ELF-1 (cell line): ENCODE measurements at regions not wholly inside any gene's neighbourhood (a gene's known extent, or its start where the extent isn't known, plus 50 kb on each side); places are given as distances from the start of the nearest gene placed in this dataset.
A peak's percentile ranks its signal among the peaks of the same experiment; 100 is the strongest.

ENCODE experiments used
- DNase-seq: peaks from one replicate; pipeline ENCODE4 v3.0.0-alpha.2; 2016; ENCODE audit warnings: low read depth, low spot score

DNA sequence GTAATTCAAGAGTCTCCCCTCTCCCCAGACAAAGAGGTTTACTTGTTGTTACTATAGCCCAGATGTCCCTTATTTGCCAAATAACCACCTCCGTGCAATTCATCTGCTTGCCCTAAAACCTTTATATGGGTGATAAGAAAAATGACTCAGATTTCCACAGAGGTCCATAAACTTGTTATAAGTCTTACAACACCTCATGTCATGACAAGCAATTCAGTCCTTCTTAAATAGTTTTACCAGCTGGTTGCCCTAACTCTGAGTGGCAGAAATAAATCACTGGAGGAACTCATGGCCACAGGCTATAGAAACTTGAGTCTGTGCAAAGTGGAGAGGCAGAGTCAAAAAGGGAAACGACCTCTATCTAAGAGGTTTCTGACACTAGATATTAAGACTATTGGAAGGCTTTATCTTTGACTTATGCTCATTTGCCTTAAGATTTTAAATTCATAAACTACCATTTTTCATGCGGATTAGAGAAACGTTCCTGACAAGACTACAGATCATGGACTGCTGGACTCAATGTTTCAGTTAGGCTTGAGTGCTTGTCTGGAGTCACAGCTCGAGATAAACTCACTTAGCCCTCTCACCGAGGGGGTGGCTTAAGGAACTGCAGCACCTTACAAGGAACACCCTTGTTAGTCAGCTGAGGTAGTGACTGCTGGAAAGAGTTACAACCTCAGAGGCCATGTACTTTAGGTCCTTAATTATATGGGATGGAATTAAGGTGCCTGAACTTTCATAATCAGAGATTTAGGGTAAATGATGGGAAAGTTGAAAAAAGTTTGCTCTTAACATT lies 662.5 kb upstream of the USP24 start:
- no peak for DNase-seq

DNA sequence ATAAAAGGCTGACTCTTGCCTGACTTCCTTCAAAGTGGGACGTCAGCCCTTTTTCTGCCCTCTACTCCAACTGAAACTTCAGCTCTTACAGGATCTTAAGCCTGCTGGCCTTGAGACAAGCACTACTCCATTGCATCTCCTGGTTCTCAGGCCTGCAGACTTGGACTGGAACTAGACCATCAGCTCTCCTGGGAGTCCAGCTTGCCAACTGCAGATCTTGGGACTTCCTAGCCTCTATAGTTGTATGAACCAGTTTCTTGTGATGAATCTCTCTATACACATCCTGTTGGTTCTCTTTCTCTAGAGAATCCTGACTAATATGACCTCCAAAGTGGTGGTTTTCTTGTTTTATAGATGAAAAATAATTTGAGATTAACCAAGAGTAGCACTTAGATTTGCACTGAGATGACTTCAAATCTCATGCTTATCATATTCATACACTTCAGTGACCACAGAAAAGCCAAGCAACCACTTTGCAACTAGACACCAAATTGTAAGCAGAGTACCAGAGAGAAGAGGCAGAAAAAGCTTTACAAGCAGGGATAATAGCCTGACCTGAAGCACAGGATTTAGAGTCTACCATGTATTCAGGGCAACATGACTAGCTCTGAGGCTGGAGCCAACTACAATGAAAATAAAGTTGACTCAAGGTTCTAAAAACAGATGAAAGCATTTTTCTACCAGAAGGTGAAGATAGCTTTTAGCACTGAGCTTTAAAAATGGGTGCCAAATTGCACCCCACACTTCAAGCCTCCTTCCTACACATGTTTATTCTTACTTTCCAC lies 661.3 kb upstream of the USP24 start:
- no peak for DNase-seq

DNA sequence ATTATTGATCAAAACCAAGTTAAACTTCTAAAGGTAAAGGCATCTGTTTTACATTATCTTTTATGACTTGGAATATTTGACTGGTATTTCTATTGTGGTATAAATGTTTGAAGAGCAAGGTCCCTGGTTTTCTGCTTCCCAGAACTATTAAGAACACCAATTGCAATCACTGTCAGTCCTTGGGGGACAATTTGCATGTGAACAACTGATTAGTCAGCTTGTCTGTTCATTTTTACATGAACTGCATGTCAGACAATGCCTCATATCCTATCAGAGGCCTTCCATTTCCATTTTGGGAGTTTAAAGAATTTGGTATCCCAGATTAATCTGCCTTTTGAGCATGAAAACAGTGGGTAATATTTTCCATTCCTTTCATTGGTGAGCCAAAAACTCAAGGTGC lies 654.9 kb upstream of the USP24 start:
- no peak for DNase-seq

- DNase-seq: no peak
Observed at GRCh38 chr1:55869065-55869464, 653.9 kb upstream of the USP24 start.

DNA sequence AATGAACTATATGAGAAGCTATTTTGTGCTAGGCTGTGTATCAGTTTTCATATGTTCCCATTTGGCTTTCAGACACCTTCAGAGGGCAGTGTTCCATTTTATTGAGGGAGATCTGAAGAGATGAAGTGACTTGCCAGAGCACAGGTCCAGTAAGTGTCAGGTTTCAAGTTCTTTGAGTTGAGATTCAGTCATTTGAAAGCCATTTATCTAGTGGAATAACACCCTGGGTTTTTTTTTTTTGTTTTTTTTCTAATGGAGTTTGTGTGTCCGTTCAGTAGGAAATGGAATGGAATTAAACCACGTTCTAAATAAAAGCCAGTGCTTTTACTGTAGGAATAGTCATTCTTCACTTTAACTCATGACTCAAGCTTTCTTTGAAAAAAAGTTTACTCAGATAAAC lies 652.9 kb upstream of the USP24 start:
- no peak for DNase-seq

- no peak for DNase-seq
Observed at GRCh38 chr1:55867304-55867843, 652.2 kb upstream of the USP24 start.

DNA sequence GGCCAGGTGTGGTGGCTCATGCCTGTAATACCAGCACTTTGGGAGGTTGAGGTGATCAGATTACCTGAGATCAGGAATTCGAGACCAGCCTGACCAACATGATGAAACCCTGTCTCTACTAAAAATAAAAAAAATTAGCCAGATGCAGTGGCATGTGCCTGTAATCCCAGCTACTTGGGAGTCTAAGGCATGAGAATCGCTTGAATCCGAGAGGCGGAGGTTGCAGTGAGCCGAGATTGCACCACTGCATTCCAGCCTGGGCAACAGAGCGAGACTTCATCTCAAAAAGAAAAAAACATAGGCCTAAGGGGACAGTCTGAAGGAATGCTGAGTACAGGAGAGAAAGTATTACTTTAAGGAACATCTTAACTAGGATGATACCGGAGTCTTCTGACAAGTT lies 650.6 kb upstream of the USP24 start:
- peak; percentile 28 for DNase-seq

DNA sequence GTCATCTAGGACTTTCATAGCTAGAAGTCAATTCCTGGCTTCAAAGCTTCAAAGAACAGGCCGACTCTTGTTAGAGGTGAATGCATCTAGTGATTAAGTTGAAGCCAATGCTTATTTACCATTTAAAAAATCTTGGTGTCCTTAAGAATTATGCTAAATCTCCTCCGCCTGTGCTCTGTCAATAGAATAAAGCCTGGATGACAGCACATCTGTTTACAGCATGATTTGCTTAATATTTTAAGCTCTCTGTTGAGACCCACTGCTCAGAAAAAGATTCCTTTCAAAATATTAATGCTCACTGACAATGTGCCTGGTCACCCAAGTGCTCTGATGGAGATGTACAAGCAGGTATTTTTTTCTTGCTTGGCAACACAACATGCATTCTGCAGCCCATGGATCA lies 649.1 kb upstream of the USP24 start:
- no peak for DNase-seq

- no peak for DNase-seq
Observed at GRCh38 chr1:55861676-55862340, 646.6 kb upstream of the USP24 start.

GRCh38 chr1:55860798-55861519 lies 645.8 kb upstream of the USP24 start:
- DNase-seq: peak; percentile 11

DNA sequence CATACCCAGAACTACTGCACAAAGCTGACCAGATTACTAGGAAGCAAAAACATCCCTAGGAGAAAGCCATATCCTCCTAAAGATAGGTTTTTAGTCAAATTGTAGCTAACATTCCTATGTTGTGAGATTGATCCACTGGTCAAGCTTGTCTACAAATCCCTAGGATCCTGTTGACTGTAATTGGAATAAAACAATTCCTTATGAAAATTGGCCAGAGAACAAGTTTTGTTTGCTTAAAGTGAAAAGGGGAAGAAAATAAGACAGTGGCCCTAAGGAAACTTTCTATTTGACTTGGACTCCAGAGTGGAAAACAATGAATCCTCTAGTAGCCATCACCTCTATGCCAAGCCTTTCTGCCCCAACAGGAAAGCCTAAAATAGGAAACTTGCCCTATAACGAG lies 645.2 kb upstream of the USP24 start:
- no peak for DNase-seq

GRCh38 chr1:55854911-55855310 lies 639.7 kb upstream of the USP24 start:
- no peak for DNase-seq

- peak; percentile 24 for DNase-seq
Observed at GRCh38 chr1:55848906-55849305, 633.7 kb upstream of the USP24 start.

DNA sequence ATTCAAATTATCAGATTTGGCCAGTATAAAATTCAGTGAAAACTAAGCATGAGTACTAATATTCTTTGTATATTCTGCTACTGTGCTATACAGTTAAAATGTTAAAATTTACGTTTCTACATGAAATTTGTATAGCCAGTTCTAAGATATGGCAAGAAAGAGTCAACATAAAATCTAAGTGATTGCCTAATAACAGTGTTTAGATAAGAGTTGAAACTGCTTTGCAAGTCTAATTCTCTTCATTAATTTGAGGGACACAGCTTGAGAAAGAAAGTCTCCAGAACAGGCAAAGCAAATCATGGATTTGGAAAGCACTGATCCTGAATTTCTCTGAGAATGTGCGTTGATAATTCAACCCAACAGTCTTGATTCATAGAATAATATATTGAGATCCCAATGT lies 630.9 kb upstream of the USP24 start:
- DNase-seq: no peak

DNA sequence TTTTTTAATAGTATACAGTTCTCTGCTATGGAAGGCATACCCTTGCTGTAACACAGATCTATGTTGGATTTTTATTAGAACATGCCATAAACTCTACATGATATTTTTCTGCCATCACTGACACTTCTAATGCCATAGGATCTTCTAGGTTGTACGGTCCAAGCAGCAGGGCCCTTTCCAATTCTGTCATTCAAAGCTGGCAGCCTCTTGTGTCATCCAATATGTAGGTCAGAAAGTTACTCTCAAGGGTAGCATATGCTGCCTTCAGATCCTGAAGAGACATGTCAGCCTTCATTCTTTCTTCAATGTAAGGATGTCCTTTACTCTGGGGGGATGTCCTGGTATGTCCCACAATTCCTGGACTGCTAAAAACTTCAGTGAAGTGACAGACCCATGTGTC lies 629.2 kb upstream of the USP24 start:
- DNase-seq: no peak

- DNase-seq: no peak
Observed at GRCh38 chr1:55839626-55840025, 624.5 kb upstream of the USP24 start.

DNA sequence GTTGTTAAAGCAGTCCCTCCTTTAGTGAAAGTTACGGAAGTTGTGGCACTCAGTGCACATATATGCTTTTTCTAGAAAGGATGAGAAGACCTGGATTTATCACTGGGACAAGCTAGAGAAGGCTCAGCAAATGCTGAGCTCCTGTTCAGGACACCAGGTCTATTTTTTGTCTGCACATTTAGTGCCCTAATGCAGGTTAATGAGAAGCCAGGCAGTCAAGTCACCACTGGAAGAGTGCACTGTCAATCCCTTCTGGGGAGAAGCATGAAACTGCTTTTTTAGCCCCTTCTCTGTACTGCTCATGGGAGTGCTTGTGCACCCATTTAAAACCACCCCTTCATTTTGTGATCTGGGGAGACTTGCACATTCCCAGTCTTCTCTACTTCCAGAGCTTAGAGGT lies 624.1 kb upstream of the USP24 start:
- DNase-seq: no peak

DNA sequence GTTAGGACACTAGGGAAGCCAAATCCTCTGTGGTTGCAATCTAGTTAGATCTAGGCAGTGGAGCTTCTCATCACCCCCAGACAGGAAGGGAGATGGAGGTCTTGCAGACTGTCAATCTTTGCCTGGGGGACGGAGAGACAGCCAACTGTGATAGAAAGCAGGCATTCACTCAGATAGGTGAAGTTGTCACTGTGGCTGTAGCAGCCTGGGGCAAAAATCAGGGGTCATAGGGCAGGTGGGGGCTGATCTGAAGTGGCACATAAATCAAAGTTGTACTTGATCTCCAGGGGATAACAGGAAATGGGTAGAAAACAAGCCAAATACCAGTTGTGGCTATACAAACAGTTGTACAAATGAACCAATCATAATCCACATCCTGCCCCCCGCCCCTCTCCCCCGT lies 620.9 kb upstream of the USP24 start:
- DNase-seq: peak; percentile 75

GRCh38 chr1:55833529-55834091 lies 618.4 kb upstream of the USP24 start:
- DNase-seq: no peak

DNA sequence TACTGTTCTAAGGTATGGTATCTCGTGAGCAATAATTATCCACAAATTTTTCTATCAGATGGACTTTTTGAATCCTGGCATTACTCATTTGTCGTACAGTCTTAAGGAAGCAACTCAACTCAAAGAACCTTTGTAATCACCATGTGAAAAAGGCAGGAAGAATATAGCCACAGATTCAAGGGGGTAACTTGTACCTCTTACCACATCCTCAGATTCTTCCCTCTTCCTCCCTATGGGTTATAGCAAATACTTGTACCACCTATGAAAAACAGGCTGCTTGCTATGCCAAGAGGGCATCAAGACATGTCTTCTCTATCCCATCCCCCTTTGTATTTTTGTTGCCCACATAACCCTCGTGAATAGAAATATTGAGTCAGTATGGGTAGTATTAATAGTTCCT lies 616.6 kb upstream of the USP24 start:
- DNase-seq: no peak

DNA sequence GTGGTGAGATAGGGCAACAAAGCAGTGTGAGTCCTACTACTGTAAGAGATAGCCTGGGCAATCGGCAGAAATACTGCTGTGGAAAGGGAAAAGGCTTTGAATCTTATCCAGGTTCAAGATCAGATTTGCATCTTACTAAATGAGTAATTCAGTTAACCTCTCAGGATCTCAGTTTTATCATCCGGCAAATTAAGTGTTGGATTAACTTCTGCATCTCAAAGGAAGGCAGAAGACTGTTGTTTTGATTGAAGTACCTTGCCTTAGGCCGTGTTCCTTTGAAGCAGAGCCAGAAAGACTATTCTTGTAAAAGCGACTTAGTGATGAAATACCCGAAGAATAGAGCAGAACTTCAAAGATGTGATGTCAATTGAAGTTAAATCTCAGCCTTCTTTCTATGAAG lies 612.9 kb upstream of the USP24 start:
- DNase-seq: peak; percentile 42
